ENCODE measurements at regions not wholly inside any gene's neighbourhood (a gene's known extent, or its start where the extent isn't known, plus 50 kb on each side); places are given as distances from the start of the nearest gene placed in this dataset.

DNA sequence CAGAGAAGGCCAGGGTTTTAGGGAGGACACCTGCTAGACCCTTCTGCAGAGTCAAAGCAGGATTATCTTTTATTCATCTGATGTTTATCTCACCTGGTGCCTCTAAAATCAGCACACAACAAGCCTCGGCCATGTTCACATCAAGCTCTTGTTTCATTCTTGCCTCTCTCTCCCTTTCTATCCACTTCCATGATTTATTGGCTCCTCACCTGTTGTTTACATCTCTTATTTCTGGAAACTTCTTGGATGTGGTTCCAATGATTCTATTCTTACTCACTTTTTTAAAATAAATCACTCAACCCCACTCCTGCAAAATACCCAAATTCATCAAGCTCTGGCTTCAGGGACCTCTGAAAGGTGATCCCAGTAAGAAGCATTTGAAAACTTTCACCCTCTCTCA is 407.0 kb upstream of the KLF4 start:
- no peak overlapping the region for H3K27ac Mint-ChIP-seq
- DNase-seq (no peak), ATAC-seq (ENCODE audit: low read depth) (no peak)
- no peaks in the 10 kb centered on the region for H3K4me1 Mint-ChIP-seq
- intact Hi-C loops (cut with micrococcal nuclease) = no loop called here
- CTCF ChIA-PET = no interaction called here
- TF ChIP-seq, protein P1, sequence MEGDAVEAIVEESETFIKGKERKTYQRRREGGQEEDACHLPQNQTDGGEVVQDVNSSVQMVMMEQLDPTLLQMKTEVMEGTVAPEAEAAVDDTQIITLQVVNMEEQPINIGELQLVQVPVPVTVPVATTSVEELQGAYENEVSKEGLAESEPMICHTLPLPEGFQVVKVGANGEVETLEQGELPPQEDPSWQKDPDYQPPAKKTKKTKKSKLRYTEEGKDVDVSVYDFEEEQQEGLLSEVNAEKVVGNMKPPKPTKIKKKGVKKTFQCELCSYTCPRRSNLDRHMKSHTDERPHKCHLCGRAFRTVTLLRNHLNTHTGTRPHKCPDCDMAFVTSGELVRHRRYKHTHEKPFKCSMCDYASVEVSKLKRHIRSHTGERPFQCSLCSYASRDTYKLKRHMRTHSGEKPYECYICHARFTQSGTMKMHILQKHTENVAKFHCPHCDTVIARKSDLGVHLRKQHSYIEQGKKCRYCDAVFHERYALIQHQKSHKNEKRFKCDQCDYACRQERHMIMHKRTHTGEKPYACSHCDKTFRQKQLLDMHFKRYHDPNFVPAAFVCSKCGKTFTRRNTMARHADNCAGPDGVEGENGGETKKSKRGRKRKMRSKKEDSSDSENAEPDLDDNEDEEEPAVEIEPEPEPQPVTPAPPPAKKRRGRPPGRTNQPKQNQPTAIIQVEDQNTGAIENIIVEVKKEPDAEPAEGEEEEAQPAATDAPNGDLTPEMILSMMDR (IDR thresholded peaks at IDR 0.05) = no peak
- H3K27me3 Mint-ChIP-seq = peaks cover 6% of the 10 kb centered on the region
- H3K36me3 Mint-ChIP-seq (ENCODE audit: low read depth) = no peaks in the 10 kb centered on the region
- POLR2A ChIA-PET = no interaction called here
- no peaks in the 10 kb centered on the region for H3K9me3 Mint-ChIP-seq
- no peak overlapping the region for H3K4me3 Mint-ChIP-seq

DNA sequence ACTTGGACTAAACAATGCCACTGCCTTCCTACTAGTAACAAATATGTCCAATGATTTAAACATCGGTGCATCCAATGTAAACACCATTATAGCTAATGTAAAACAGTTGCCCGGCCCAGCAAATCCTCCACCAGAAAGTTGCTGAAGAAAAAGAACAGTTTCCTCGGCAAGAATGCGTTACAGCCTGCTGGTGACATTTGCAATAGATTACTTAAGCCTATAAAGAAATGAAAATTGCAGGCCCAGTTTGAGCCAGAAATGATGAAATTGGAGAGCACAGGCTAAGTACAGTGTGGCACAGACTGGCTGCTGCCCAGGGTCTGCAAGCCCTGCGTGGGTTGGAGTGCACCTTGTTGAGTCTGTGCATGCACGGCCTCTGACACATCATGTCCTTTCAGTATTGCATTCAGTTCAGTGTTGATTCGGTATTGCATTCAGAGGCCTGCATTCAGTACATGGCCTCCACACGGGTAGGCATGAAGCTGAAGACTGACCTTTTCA is 406.0 kb upstream of the KLF4 start:
- ATAC-seq (ENCODE audit: low read depth) (no peak), DNase-seq (no peak)
- intact Hi-C loops (cut with micrococcal nuclease) = no loop called here
- Mint-ChIP-seq H3K27me3 (peaks cover 6% of the 10 kb centered on the region), H3K36me3 (ENCODE audit: low read depth) (no peaks in the 10 kb centered on the region), H3K4me1 (no peaks in the 10 kb centered on the region), H3K4me3 (no peak overlapping the region), H3K27ac (no peak overlapping the region), H3K9me3 (peaks cover 3% of the 10 kb centered on the region)
- TF ChIP-seq, protein P1 (IDR thresholded peaks at IDR 0.05) = no peak
- ChIA-PET CTCF (no interaction called here), POLR2A (no interaction called here)

DNA sequence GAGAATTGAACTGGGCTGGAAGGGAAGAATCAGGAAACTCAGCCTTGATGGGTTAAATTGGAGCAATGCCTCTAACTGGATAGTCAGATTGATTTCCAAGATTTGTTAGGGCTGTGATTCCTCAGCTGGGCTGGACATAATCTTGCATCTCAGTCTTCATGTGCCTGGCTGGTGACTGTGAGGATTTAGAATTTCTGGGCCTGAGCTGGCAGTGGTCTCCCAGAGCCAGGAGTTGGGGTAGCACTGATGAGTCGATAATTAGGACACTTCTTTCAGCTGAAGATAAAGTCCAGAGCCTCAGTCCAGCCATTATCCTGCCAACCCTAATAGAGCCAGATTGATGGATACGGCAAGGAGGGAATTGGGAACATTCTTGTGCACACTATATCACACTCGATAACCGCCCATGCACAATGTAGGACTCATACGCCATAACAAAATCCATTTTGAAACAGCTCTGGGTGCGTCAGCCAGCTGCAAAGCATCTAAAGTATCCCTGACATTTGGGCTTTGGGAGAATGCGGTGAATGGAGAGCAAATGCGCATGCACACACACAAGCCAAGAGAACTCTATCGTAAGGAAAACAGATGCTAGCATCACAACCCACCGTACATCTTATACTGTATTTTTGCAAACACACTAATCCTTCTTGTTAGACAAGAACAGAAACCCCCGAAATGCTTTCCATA is 405.1 kb upstream of the KLF4 start:
- POLR2A ChIA-PET = no interaction called here
- H3K27me3 Mint-ChIP-seq = peaks cover 3% of the 10 kb centered on the region
- no peak for ATAC-seq (ENCODE audit: low read depth)
- DNase-seq = no peak
- intact Hi-C loops (cut with micrococcal nuclease) = no loop called here
- TF ChIP-seq, protein P1 (IDR thresholded peaks at IDR 0.05) = no peak
- H3K36me3 Mint-ChIP-seq (ENCODE audit: low read depth) = no peaks in the 10 kb centered on the region
- CTCF ChIA-PET = no interaction called here
- no peak overlapping the region for H3K27ac Mint-ChIP-seq
- H3K9me3 Mint-ChIP-seq = peaks cover 4% of the 10 kb centered on the region
- H3K4me3 Mint-ChIP-seq = no peak overlapping the region
- no peaks in the 10 kb centered on the region for H3K4me1 Mint-ChIP-seq

DNA sequence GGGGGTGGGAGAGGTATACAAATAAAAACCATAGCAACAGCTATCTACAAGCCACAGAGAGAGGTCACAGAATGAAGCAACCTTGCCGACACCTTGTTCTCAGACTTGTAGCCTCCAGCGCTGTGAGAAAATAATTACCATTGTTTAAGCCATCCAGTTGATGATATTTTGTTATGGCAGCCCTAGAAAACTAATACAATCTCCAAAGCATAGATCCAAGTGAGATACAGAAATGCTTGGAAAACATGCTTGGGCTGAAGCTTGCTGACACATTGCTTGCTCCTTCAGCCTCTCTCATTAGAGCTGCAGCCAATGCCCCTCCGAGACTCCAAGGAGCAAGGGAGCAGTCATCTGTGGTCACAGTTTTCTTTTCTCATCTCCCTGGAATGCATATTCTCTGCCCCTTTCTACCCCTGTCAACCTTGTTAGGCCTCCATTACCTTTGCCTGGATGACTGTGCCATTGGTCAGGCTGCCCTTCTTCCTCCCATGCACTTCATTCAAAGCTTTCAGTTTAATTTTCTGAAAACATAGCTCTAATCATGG is 401.4 kb upstream of the KLF4 start:
- intact Hi-C loops (cut with micrococcal nuclease) = no loop called here
- Mint-ChIP-seq H3K4me3 (no peak overlapping the region), H3K36me3 (ENCODE audit: low read depth) (no peaks in the 10 kb centered on the region), H3K27ac (no peak overlapping the region), H3K4me1 (no peaks in the 10 kb centered on the region), H3K9me3 (peaks cover 4% of the 10 kb centered on the region), H3K27me3 (no peaks in the 10 kb centered on the region)
- ChIA-PET CTCF (no interaction called here), POLR2A (no interaction called here)
- DNase-seq (no peak), ATAC-seq (ENCODE audit: low read depth) (no peak)
- TF ChIP-seq, protein P1 (IDR thresholded peaks at IDR 0.05) = no peak

DNA sequence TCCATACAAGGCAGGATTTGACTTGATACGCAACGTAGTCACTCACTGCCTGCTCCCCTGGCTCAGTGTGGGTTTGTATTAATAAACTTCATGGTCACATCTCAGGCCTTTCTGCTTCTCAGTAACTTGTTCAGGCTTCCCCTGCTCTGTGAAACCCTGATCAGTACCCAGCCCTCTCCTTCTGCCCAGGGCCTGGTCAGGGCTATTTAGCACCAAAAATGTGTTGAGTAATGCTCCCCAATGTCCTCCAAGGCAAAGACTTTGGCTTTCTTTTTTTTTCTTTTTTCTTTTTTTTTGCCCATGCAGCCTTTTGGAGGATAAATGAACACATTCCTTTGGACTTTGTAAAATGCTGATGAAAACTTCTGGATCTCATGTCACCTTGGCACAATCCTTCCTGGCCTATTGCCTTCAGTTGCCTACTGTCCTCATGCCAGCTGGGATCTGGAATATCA is 399.2 kb upstream of the KLF4 start:
- POLR2A ChIA-PET = no interaction called here
- intact Hi-C loops (cut with micrococcal nuclease) = no loop called here
- H3K4me1 Mint-ChIP-seq = peaks cover 6% of the 10 kb centered on the region
- H3K9me3 Mint-ChIP-seq = peaks cover 4% of the 10 kb centered on the region
- H3K4me3 Mint-ChIP-seq = no peak overlapping the region
- CTCF ChIA-PET = no interaction called here
- H3K36me3 Mint-ChIP-seq (ENCODE audit: low read depth) = no peaks in the 10 kb centered on the region
- ATAC-seq (ENCODE audit: low read depth) (no peak), DNase-seq (no peak)
- TF ChIP-seq, protein P1 (IDR thresholded peaks at IDR 0.05) = no peak
- H3K27me3 Mint-ChIP-seq = no peaks in the 10 kb centered on the region
- H3K27ac Mint-ChIP-seq = no peak overlapping the region
